ENCODE measurements at regions not wholly inside any gene's neighbourhood (a gene's known extent, or its start where the extent isn't known, plus 50 kb on each side); places are given as distances from the start of the nearest gene placed in this dataset.
"Not testable (repeated sequence)": the region's sequence is repeated elsewhere in the genome, so short reads cannot be mapped to it uniquely, and the experiment has no call there.

DNA sequence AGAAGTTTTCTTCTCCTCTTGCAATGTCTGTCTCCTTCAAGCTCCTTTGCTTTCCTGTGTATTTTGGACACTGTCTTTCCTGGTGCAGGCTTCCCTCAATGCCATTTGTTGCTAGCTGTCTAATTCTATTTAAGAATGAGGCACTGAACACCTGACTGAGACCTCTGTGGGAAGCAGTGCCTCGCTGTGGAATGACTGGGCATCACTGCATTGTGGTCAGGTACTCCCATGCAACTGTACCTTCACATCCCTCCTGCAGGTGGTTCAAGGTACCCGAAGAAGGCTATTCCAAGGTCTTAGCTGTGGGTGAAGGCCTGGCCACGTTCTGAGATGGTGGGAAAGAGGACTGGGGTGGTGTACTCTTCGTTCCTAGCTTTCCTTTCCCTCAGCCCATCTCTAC, 152.8 kb upstream of the CTAGE1 start:
- no peak for DNase-seq

DNA sequence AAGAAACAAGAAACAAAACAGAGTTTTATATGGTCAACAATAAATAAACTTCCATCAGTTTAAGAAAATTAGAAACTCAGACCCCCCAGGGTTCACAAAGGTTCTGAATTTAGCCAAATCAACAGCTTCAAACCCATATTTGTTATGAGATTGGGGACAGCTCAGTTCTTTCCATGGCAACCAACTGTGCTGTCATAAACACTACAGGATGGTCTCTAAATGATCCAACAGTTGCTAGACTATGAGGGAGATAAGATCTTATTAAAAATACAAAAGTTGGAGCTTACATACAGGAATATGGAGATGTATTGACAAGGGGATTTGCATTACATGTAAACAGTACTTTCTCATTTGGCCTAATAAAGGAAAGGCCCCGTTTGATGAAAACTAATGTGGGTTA, 154.6 kb upstream of the CTAGE1 start:
- DNase-seq, result no peak

DNA sequence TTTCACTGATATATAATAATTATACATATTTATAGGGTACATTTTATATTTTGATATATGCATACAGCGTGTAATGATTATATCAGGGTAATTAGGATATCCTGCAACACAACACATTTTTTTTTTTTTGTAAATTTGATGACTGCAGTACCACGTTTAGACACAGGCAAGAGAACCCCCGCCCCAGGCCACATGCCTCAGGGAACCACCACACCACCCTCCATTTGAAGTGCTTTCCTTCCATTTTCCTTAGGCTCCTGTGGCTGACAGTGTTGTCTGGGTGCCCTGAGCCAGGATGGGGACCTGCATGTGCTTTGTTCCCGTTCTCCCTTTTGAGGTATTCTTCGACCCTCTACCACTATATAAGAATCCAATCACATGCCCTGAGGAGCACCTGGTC, 161.6 kb upstream of the CTAGE1 start:
- no peak for DNase-seq

- no peak for DNase-seq
Observed at GRCh38 chr18:22585333-22585732, 167.6 kb upstream of the CTAGE1 start.

GRCh38 chr18:22585821-22586220, 168.1 kb upstream of the CTAGE1 start:
- DNase-seq, result no peak

DNA sequence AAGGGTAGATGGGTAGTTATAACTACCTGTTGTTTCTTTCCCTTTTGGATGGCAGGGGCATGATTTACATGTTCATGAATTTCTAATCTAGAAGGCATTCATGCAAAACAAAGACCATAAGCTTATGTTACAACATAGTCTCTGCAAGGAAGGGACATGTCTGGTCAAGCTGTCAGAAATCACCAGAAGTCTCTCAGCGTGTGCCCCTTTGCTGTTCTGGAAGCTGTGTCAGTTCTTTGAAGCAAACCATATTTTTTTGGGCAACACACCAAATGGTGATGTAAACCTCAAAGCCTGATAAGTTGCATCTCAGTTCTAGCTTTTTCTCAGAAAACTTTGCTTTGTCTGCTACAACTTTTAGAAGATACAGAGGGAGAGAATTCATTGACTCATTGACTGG, 173.5 kb upstream of the CTAGE1 start:
- no peak for DNase-seq

- no peak for DNase-seq
Observed at GRCh38 chr18:22594155-22594690, 176.5 kb upstream of the CTAGE1 start.

GRCh38 chr18:22601481-22601880, 183.8 kb upstream of the CTAGE1 start:
- no peak for DNase-seq

- DNase-seq, result not testable (repeated sequence)
Observed at GRCh38 chr18:22602456-22602855, 184.7 kb upstream of the CTAGE1 start.

GRCh38 chr18:22603902-22604301, 186.2 kb upstream of the CTAGE1 start:
- no peak for DNase-seq

DNA sequence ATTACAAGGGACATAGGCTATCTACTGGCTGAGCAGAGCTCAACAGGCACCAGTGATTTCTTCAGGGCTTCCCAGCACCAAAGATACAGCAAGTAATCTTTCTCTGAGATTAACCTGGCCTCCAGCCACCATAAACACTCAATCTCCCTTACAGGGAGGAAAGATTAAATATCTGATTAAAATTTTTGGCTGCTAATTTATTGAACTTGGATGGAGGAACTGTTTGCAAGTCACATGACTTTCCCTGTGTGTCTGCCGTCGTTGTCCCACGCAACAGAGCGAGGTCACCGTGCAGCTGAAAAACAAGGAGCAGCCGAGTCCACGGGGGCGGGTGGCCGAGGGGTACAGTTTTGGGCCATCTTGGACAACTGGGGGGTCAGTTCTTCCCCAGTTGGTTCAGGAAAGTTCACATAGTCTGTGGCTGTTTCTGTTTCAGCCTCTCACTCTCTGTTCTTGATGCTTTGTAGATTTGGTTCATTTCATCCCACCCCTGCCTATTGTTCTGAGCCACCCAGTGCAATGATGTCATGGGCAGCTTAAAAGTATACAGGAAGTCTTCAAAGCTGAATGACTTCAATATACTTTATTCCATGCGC, 186.8 kb upstream of the CTAGE1 start:
- no peak for DNase-seq

- DNase-seq, result no peak
Observed at GRCh38 chr18:22604986-22605421, 187.3 kb upstream of the CTAGE1 start.

DNA sequence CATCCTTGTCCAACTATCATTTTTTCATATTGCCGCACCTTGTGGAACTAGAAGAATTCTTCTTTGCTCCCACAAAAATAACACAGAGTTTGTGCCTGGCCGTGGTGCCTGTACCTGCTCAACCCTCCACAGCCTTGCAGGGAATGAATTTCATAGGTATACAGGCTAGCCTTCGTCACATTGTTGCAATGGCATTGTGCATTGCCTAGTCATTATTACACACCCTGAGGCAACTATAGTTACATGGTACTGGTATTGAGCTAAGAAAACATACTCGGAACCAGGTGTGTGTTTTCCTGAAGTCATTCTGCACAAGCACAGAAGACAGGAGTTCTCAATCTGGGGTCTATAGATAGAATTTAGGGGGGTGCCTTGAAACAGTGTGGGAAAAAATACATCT, 188.0 kb upstream of the CTAGE1 start:
- DNase-seq, result no peak

DNA sequence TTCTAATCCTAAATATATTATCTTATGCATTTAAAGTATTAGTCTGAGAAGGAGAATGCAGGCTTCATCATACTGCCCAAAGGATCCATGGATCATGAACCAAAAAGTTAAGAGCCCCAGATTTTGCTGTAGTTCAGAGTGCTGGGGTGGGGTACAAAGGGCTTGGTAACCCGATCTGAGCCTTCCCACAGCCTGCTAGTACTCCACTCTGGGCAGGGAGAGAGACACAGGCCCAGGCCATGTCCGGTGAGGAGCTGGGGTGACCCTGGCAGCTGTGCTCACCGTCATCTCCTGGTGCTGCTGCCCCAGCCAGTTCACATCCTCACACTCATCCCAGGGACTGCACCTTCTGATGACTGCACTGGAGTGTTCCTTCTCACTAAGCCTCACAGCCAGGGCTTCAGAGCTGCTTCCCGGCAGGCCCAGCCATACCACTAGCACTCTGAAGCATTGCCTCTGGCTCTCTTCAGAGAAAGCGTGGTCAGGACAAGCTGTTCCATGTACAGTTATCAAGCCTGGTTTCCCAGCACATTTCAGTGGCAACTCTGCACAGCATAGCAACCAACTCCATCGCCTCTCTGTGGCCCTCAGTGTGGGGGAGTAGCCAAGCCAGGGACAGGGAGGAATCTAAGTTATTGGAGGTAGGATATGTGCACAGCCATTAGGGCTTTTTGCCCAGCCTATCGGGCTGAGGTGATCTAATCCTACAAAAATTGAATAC, 189.0 kb upstream of the CTAGE1 start:
- no peak for DNase-seq

DNA sequence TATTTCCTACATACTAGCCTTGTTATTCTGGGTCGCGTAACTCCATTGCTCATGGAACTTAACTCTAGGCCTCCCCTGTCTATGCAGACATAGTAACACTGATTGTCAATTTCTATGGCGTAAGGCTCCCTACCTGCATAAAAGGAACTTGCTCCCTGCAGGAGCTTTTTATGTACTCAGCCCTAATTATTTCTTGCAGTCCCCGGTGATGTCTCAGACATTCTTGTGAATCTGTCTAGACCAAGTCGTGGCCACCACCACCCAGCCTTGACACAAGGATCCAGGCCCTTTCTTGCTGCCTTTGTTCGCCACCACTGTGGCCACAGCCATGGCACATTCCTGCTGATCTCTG, 189.5 kb upstream of the CTAGE1 start:
- DNase-seq, result no peak

DNA sequence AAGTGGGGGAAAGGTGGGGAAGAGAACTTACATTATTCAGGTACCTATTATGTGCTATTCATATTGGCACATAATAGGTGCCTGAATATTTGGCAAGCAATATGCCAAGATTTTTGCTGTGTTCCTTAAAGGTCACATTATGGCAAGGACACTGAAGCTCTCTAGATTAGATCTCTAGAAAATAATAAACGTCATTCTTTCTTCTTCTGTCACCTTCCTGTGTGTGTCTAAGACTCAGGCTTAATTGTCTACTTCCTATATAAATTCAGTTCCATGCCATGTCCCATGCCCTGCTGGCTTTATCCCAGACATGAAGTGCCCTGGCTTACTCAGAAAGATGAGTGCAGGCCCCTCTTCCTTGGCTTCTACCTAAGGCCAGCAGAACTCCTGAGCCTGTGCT, 191.1 kb upstream of the CTAGE1 start:
- no peak for DNase-seq

DNA sequence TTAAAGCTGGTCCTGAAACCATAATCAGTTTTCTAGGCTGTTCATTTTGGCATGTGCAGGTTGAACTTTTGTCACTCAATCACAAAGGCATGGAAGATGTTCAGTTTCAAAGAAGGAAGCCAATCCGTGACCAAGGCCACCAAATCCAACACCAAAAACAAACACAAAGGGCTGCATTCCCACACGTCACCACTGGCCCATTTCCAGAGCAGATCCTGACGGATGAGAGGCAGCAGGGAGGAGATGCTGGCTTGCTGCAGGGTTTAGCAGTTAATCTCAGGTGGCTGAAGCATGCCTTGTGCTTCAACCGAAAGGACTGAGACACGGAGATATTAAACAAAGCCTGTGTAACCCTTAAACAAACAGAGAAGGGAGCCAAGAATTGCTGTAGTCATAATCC, 191.9 kb upstream of the CTAGE1 start:
- no peak for DNase-seq

- no peak for DNase-seq
Observed at GRCh38 chr18:22613058-22613690, 195.5 kb upstream of the CTAGE1 start.

DNA sequence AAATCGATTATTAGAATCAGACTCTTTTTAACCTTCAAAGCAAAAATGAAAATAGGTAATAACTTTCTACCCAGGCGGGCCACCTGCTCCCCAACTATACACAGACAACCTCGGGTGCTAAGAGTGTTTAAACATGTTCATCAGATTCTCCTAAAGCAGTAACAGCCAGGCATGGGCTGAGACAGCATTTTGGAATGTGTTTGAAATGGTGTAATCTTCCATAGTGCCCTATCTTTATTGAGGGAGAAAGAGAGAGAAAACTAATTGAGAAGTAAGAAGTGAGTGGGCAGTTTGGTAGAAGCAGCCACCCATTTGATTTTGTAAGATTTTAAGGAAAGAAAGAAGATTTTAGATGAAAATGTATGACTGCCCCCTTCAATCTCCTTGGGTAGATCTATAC, 196.1 kb upstream of the CTAGE1 start:
- DNase-seq, result no peak

DNA sequence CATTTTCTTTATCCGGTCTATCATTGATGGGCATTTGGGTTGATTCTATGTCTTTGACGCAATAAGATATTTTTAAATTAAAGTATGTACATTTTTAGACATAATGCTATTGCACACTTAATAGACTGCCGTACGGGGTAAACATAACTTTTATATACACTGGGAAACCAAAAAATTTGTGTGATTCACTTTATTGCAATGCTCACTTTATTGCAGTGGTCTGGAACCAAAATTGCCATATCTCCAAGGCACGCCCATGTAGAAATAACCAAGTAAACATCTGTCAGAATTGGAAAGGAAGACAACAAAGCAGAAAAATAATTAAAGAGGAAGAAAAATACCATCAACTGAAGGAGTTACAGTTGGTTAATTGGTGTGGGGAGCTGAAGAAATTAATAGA, 205.8 kb upstream of the CTAGE1 start:
- DNase-seq, result no peak

GRCh38 chr18:22624176-22624575, 206.5 kb upstream of the CTAGE1 start:
- DNase-seq, result no peak

DNA sequence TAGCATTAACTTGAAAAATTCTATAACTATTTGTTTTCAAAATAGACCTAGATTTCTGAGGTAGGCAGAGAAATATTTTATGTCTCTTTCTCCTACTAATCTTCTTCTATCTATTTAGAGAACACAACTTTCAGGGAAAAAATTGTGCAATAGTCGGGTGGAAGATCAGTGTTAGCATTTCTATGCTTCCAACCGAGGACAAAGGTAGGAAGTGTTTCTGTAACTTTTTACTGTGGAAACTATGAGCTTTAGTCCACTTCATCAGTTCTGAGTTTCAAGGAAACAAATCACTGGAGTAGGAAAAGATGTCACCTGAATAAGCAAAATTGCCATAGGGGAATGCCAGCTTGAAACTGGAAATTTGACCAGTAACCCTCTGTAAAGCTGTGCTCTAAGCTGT, 207.7 kb upstream of the CTAGE1 start:
- no peak for DNase-seq

DNA sequence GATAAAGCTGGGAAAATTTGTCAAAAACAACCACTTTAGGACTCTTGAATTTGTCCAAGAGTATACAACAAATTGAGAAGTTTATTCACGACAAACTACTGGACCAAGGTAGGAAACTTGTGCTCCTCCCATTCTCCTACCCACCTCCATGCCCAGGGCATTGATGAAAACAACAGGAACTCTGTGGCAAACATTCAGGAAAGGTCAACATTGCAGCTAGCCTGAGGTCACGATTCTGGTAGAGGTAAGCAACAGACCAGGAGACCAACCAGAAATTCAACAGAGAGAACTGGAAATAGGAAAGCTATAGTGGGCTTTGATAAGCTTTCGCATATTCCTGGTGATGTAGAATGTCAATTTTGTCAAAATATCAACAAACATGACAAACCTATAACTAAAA, 209.1 kb upstream of the CTAGE1 start:
- DNase-seq, result no peak

GRCh38 chr18:22627506-22627905, 209.8 kb upstream of the CTAGE1 start:
- DNase-seq, result no peak

Data from activated CD8-positive, alpha-beta memory T cell treated with anti-CD3 and anti-CD28 coated beads for 24 hours (primary cell).